Endothelial cell (in vitro differentiated cells): ENCODE measurements at regions not wholly inside any gene's neighbourhood (a gene's known extent, or its start where the extent isn't known, plus 50 kb on each side); places are given as distances from the start of the nearest gene placed in this dataset.

Source experiments
- DNase-seq: peaks from one replicate; pipeline ENCODE4 v3.0.0; 2021; ENCODE audit warnings: low spot score
- H3K27ac Mint-ChIP-seq: one replicate; pipeline ENCODE4 v1.8.0; 2021; ENCODE audit warnings: mixed read lengths, inconsistent platforms; ENCODE audit not compliant: unreplicated experiment
- H3K27me3 Mint-ChIP-seq: one replicate; pipeline ENCODE4 v1.8.0; 2021; ENCODE audit warnings: mild to moderate bottlenecking, moderate library complexity, mixed read lengths, inconsistent platforms; ENCODE audit not compliant: unreplicated experiment
- H3K36me3 Mint-ChIP-seq: one replicate; pipeline ENCODE4 v1.8.0; 2021; ENCODE audit warnings: mild to moderate bottlenecking, low read depth, mixed read lengths, inconsistent platforms; ENCODE audit not compliant: unreplicated experiment
- H3K4me1 Mint-ChIP-seq: one replicate; pipeline ENCODE4 v1.8.0; 2021; ENCODE audit warnings: mild to moderate bottlenecking, mixed read lengths, inconsistent platforms; ENCODE audit not compliant: unreplicated experiment
- H3K4me3 Mint-ChIP-seq: one replicate; pipeline ENCODE4 v1.8.0; 2021; ENCODE audit warnings: mild to moderate bottlenecking, mixed read lengths, inconsistent platforms; ENCODE audit not compliant: unreplicated experiment
- H3K9me3 Mint-ChIP-seq: one replicate; pipeline ENCODE4 v1.8.0; 2021; ENCODE audit warnings: mixed read lengths, inconsistent platforms; ENCODE audit not compliant: unreplicated experiment
- CTCF ChIP-seq: fragments of 200-600 bp; sonication (generic); IDR thresholded peaks from one replicate; pipeline ENCODE4 v1.5.0; 2021; ENCODE audit warnings: antibody characterized with exemption; ENCODE audit not compliant: unreplicated experiment

- H3K9me3 Mint-ChIP-seq: no peaks in the 10 kb centered on the region
- H3K36me3 Mint-ChIP-seq: no peaks in the 10 kb centered on the region
- TF ChIP-seq CTCF: no peak
- H3K4me3 Mint-ChIP-seq: no peak overlapping the region
- H3K27ac Mint-ChIP-seq: no peak overlapping the region
- no peak for DNase-seq
- no peaks in the 10 kb centered on the region for H3K4me1 Mint-ChIP-seq
- peaks cover 2% of the 10 kb centered on the region for H3K27me3 Mint-ChIP-seq
These were observed 852.6 kb downstream of the LRFN5 start for GRCh38 chr14:42459171-42459685.

- Mint-ChIP-seq H3K27ac (no peak overlapping the region), H3K36me3 (no peaks in the 10 kb centered on the region), H3K27me3 (no peaks in the 10 kb centered on the region), H3K4me3 (no peak overlapping the region), H3K9me3 (no peaks in the 10 kb centered on the region), H3K4me1 (no peaks in the 10 kb centered on the region)
- no peak for DNase-seq
- TF ChIP-seq CTCF: no peak
These were observed 834.9 kb downstream of the LRFN5 start for GRCh38 chr14:42441615-42442014.

- Mint-ChIP-seq H3K9me3 (no peaks in the 10 kb centered on the region), H3K27ac (no peak overlapping the region), H3K27me3 (no peaks in the 10 kb centered on the region), H3K4me1 (no peaks in the 10 kb centered on the region), H3K4me3 (no peak overlapping the region), H3K36me3 (no peaks in the 10 kb centered on the region)
- TF ChIP-seq CTCF: no peak
- no peak for DNase-seq
These were observed 831.1 kb downstream of the LRFN5 start for GRCh38 chr14:42437809-42438208.

- no peak for TF ChIP-seq CTCF
- no peaks in the 10 kb centered on the region for H3K9me3 Mint-ChIP-seq
- no peak overlapping the region for H3K4me3 Mint-ChIP-seq
- H3K4me1 Mint-ChIP-seq: no peaks in the 10 kb centered on the region
- H3K27me3 Mint-ChIP-seq: peaks cover 1% of the 10 kb centered on the region
- DNase-seq: no peak
- H3K27ac Mint-ChIP-seq: no peak overlapping the region
- no peaks in the 10 kb centered on the region for H3K36me3 Mint-ChIP-seq
These were observed 822.7 kb downstream of the LRFN5 start for GRCh38 chr14:42429401-42429800.

GRCh38 chr14:42428996-42429395 is 822.3 kb downstream of the LRFN5 start:
- Mint-ChIP-seq H3K27me3 (peaks cover 1% of the 10 kb centered on the region), H3K27ac (no peak overlapping the region), H3K36me3 (no peaks in the 10 kb centered on the region), H3K4me1 (no peaks in the 10 kb centered on the region), H3K4me3 (no peak overlapping the region), H3K9me3 (no peaks in the 10 kb centered on the region)
- no peak for TF ChIP-seq CTCF
- DNase-seq: no peak
